GM23338 (cell line): ENCODE measurements at regions not wholly inside any gene's neighbourhood (a gene's known extent, or its start where the extent isn't known, plus 50 kb on each side); places are given as distances from the start of the nearest gene placed in this dataset.

Source experiments
- ATAC-seq: fragments of 200-7000 bp; cut with Tn5 transposase; 3 replicates; pipeline ENCODE4 v1.9.1; 2020
- DNase-seq: peaks from one replicate; pipeline ENCODE4 v3.0.0-alpha.2; 2015; ENCODE audit warnings: low spot score
- H2AFZ ChIP-seq: fragments of 200-600 bp; sonication (generic); 2 replicates; pipeline ENCODE4 v1.8.0; 2016; ENCODE audit warnings: antibody characterized with exemption, mild to moderate bottlenecking, moderate library complexity
- H3F3A ChIP-seq: fragments of 200-600 bp; sonication (generic); replicated peaks from 2 replicates; pipeline ENCODE4 v1.8.0; 2017; ENCODE audit warnings: antibody characterized with exemption, mixed run types, low read depth
- H3K27ac ChIP-seq: fragments of 200-600 bp; sonication (generic); 2 replicates; pipeline ENCODE4 v1.6.1; 2016; ENCODE audit warnings: low read depth
- H3K27me3 ChIP-seq: fragments of 200-600 bp; sonication (generic); 2 replicates; pipeline ENCODE4 v1.8.0; 2016; ENCODE audit warnings: mild to moderate bottlenecking, mixed run types, moderate library complexity; ENCODE audit not compliant: insufficient read depth
- H3K36me3 ChIP-seq: fragments of 200-600 bp; sonication (generic); 2 replicates; pipeline ENCODE4 v1.8.0; 2016; ENCODE audit warnings: mild to moderate bottlenecking; ENCODE audit not compliant: insufficient read depth
- H3K4me1 ChIP-seq: fragments of 200-600 bp; sonication (generic); 2 replicates; pipeline ENCODE4 v1.8.0; 2016; ENCODE audit warnings: mild to moderate bottlenecking, moderate library complexity; ENCODE audit not compliant: insufficient read depth
- H3K4me2 ChIP-seq: fragments of 200-600 bp; sonication (generic); 2 replicates; pipeline ENCODE4 v1.7.1; 2017; ENCODE audit warnings: mixed run types
- H3K4me3 ChIP-seq: fragments of 200-600 bp; sonication (generic); 2 replicates; pipeline ENCODE4 v1.6.1; 2016; ENCODE audit warnings: mixed run types
- H3K79me2 ChIP-seq: fragments of 200-600 bp; sonication (generic); replicated peaks from 2 replicates; pipeline ENCODE4 v1.8.0; 2017; ENCODE audit warnings: mild to moderate bottlenecking; ENCODE audit not compliant: insufficient read depth
- H3K9me2 ChIP-seq: fragments of 200-600 bp; sonication (generic); 2 replicates; pipeline ENCODE4 v1.8.0; 2017; ENCODE audit not compliant: insufficient read depth
- H4K20me1 ChIP-seq: fragments of 200-600 bp; sonication (generic); replicated peaks from 2 replicates; pipeline ENCODE4 v1.8.0; 2017; ENCODE audit warnings: mild to moderate bottlenecking; ENCODE audit not compliant: insufficient read depth
- H3K27ac Mint-ChIP-seq: 2 replicates; pipeline ENCODE4 v1.8.0; 2020; ENCODE audit warnings: inconsistent platforms, mild to moderate bottlenecking, moderate library complexity, mixed read lengths
- H3K27me3 Mint-ChIP-seq: 3 replicates; pipeline ENCODE4 v1.8.0; 2022; ENCODE audit warnings: low read depth, mild to moderate bottlenecking, moderate library complexity, mixed read lengths, inconsistent platforms; ENCODE audit not compliant: insufficient read depth, poor library complexity
- H3K36me3 Mint-ChIP-seq: 3 replicates; pipeline ENCODE4 v1.8.0; 2021; ENCODE audit warnings: low read depth, mild to moderate bottlenecking, inconsistent platforms, moderate library complexity, mixed read lengths
- H3K4me1 Mint-ChIP-seq: 3 replicates; pipeline ENCODE4 v1.8.0; 2020; ENCODE audit warnings: mild to moderate bottlenecking, inconsistent platforms, mixed read lengths
- H3K4me3 Mint-ChIP-seq: 3 replicates; pipeline ENCODE4 v1.8.0; 2021; ENCODE audit warnings: moderate library complexity, mild to moderate bottlenecking, inconsistent platforms, mixed read lengths
- H3K9me3 Mint-ChIP-seq: 3 replicates; pipeline ENCODE4 v1.8.0; 2020; ENCODE audit warnings: moderate library complexity, mild to moderate bottlenecking, inconsistent platforms, mixed read lengths
- EZH2 ChIP-seq: fragments of 200-600 bp; sonication (generic); IDR thresholded peaks from one replicate; pipeline ENCODE4 v1.8.0; 2017; ENCODE audit warnings: antibody characterized with exemption, mild to moderate bottlenecking, low read depth; ENCODE audit not compliant: unreplicated experiment
- EZH2phosphoT487 ChIP-seq: fragments of 200-600 bp; sonication (generic); IDR thresholded peaks from one replicate; pipeline ENCODE4 v1.8.1; 2018; ENCODE audit warnings: antibody characterized with exemption; ENCODE audit not compliant: unreplicated experiment
- JUNB ChIP-seq: IDR thresholded peaks from one replicate; pipeline ENCODE4 v1.6.1; 2016; ENCODE audit warnings: antibody characterized with exemption; ENCODE audit not compliant: unreplicated experiment
- NANOG ChIP-seq: IDR thresholded peaks from 2 replicates; pipeline ENCODE4 v1.6.1; 2016; ENCODE audit warnings: antibody characterized with exemption, borderline replicate concordance
- POLR2AphosphoS5 ChIP-seq: IDR thresholded peaks from 2 replicates; pipeline ENCODE4 v1.6.1; 2016; ENCODE audit warnings: antibody characterized with exemption, low read depth
- STAT1 ChIP-seq: IDR thresholded peaks from one replicate; pipeline ENCODE4 v1.6.1; 2016; ENCODE audit warnings: antibody characterized with exemption; ENCODE audit not compliant: unreplicated experiment
- ZNF114 ChIP-seq: fragments of 250-450 bp; sonication (Bioruptor Pico); IDR thresholded peaks from 2 replicates; pipeline ENCODE4 v1.5.0; 2020; ENCODE audit warnings: mild to moderate bottlenecking, moderate library complexity
- ZNF331 ChIP-seq: fragments of 250-450 bp; sonication (Bioruptor Pico); IDR thresholded peaks from 2 replicates; pipeline ENCODE4 v1.5.0; 2020; ENCODE audit warnings: low read depth, mild to moderate bottlenecking, moderate library complexity
- TF ChIP-seq, protein P1 (sequence below): IDR thresholded peaks from one replicate; pipeline ENCODE4 v1.6.1; 2018; ENCODE audit warnings: antibody characterized with exemption; ENCODE audit not compliant: unreplicated experiment
- TF ChIP-seq, protein P2 (sequence below): fragments of 250-450 bp; sonication (Bioruptor Pico); IDR thresholded peaks from 2 replicates; pipeline ENCODE4 v1.5.0; 2020; ENCODE audit warnings: mild to moderate bottlenecking, moderate library complexity
- TF ChIP-seq, protein P3 (sequence below), 2 experiments: fragments of 200-600 bp in 1 of 2; sonication (generic) in 1 of 2; conservative IDR thresholded peaks; 2 replicates each; pipeline versions ENCODE4 v1.5.1 to v1.6.1; 2016 to 2017; ENCODE audit warnings: antibody characterized with exemption in 2 of 2, low read depth in 2 of 2, mild to moderate bottlenecking in 2 of 2, moderate library complexity in 1 of 2

DNA sequence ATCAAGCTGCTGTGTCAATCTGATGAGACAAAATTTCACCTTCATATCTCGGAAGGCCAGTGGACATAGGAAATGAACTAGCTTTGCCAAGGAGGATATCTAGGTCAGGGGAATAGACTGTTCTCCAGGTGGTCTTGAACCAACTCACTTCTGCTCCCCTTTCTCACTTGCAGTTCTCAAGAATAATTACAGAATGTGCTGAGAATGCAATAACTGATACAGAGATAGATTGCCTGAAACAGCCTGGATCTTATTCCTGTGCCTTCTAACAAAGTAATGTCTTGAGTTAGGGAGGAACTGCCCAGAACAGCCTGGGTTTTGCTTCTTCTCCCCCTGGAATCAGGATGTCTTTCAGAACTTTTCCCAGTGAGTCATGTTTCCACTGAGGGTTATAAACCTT lies 636.7 kb downstream of the KCNT2 start:
- H3K9me3 Mint-ChIP-seq = no peaks in the 10 kb centered on the region
- no peaks in the 10 kb centered on the region for H3K27me3 Mint-ChIP-seq
- no peaks in the 10 kb centered on the region for H3K4me1 Mint-ChIP-seq
- DNase-seq (no peak), ATAC-seq (no peak)
- H3K27ac Mint-ChIP-seq = no peak overlapping the region
- Histone ChIP-seq H3K4me2 (no peak overlapping the region), H3K27ac (no peak overlapping the region), H2AFZ (no peak overlapping the region), H3K4me1 (no peaks in the 10 kb centered on the region), H3K79me2 (no peaks in the 10 kb centered on the region), H3K9me2 (peaks cover 1% of the 10 kb centered on the region; the same call in 1 of the 2 replicates), H3K4me3 (no peak overlapping the region), H3F3A (no peaks in the 10 kb centered on the region), H3K27me3 (no peaks in the 10 kb centered on the region), H4K20me1 (no peaks in the 10 kb centered on the region), H3K36me3 (no peaks in the 10 kb centered on the region)
- no peak overlapping the region for H3K4me3 Mint-ChIP-seq
- no peaks in the 10 kb centered on the region for H3K36me3 Mint-ChIP-seq
- no peak for TF ChIP-seq JUNB
- no peak for TF ChIP-seq POLR2AphosphoS5
- no peak for TF ChIP-seq ZNF114 (CRISPR knock-in tag)
- TF ChIP-seq, protein P1, sequence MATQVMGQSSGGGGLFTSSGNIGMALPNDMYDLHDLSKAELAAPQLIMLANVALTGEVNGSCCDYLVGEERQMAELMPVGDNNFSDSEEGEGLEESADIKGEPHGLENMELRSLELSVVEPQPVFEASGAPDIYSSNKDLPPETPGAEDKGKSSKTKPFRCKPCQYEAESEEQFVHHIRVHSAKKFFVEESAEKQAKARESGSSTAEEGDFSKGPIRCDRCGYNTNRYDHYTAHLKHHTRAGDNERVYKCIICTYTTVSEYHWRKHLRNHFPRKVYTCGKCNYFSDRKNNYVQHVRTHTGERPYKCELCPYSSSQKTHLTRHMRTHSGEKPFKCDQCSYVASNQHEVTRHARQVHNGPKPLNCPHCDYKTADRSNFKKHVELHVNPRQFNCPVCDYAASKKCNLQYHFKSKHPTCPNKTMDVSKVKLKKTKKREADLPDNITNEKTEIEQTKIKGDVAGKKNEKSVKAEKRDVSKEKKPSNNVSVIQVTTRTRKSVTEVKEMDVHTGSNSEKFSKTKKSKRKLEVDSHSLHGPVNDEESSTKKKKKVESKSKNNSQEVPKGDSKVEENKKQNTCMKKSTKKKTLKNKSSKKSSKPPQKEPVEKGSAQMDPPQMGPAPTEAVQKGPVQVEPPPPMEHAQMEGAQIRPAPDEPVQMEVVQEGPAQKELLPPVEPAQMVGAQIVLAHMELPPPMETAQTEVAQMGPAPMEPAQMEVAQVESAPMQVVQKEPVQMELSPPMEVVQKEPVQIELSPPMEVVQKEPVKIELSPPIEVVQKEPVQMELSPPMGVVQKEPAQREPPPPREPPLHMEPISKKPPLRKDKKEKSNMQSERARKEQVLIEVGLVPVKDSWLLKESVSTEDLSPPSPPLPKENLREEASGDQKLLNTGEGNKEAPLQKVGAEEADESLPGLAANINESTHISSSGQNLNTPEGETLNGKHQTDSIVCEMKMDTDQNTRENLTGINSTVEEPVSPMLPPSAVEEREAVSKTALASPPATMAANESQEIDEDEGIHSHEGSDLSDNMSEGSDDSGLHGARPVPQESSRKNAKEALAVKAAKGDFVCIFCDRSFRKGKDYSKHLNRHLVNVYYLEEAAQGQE = no peak
- TF ChIP-seq EZH2phosphoT487 = no peak
- TF ChIP-seq NANOG = no peak
- TF ChIP-seq, protein P2, sequence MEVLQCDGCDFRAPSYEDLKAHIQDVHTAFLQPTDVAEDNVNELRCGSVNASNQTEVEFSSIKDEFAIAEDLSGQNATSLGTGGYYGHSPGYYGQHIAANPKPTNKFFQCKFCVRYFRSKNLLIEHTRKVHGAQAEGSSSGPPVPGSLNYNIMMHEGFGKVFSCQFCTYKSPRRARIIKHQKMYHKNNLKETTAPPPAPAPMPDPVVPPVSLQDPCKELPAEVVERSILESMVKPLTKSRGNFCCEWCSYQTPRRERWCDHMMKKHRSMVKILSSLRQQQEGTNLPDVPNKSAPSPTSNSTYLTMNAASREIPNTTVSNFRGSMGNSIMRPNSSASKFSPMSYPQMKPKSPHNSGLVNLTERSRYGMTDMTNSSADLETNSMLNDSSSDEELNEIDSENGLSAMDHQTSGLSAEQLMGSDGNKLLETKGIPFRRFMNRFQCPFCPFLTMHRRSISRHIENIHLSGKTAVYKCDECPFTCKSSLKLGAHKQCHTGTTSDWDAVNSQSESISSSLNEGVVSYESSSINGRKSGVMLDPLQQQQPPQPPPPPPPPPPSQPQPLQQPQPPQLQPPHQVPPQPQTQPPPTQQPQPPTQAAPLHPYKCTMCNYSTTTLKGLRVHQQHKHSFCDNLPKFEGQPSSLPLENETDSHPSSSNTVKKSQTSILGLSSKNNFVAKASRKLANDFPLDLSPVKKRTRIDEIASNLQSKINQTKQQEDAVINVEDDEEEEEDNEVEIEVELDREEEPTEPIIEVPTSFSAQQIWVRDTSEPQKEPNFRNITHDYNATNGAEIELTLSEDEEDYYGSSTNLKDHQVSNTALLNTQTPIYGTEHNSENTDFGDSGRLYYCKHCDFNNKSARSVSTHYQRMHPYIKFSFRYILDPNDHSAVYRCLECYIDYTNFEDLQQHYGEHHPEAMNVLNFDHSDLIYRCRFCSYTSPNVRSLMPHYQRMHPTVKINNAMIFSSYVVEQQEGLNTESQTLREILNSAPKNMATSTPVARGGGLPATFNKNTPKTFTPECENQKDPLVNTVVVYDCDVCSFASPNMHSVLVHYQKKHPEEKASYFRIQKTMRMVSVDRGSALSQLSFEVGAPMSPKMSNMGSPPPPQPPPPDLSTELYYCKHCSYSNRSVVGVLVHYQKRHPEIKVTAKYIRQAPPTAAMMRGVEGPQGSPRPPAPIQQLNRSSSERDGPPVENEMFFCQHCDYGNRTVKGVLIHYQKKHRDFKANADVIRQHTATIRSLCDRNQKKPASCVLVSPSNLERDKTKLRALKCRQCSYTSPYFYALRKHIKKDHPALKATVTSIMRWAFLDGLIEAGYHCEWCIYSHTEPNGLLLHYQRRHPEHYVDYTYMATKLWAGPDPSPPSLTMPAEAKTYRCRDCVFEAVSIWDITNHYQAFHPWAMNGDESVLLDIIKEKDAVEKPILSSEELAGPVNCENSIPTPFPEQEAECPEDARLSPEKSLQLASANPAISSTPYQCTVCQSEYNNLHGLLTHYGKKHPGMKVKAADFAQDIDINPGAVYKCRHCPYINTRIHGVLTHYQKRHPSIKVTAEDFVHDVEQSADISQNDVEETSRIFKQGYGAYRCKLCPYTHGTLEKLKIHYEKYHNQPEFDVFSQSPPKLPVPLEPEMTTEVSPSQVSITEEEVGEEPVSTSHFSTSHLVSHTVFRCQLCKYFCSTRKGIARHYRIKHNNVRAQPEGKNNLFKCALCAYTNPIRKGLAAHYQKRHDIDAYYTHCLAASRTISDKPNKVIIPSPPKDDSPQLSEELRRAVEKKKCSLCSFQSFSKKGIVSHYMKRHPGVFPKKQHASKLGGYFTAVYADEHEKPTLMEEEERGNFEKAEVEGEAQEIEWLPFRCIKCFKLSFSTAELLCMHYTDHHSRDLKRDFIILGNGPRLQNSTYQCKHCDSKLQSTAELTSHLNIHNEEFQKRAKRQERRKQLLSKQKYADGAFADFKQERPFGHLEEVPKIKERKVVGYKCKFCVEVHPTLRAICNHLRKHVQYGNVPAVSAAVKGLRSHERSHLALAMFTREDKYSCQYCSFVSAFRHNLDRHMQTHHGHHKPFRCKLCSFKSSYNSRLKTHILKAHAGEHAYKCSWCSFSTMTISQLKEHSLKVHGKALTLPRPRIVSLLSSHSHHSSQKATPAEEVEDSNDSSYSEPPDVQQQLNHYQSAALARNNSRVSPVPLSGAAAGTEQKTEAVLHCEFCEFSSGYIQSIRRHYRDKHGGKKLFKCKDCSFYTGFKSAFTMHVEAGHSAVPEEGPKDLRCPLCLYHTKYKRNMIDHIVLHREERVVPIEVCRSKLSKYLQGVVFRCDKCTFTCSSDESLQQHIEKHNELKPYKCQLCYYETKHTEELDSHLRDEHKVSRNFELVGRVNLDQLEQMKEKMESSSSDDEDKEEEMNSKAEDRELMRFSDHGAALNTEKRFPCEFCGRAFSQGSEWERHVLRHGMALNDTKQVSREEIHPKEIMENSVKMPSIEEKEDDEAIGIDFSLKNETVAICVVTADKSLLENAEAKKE = no peak
- TF ChIP-seq, protein P3, sequence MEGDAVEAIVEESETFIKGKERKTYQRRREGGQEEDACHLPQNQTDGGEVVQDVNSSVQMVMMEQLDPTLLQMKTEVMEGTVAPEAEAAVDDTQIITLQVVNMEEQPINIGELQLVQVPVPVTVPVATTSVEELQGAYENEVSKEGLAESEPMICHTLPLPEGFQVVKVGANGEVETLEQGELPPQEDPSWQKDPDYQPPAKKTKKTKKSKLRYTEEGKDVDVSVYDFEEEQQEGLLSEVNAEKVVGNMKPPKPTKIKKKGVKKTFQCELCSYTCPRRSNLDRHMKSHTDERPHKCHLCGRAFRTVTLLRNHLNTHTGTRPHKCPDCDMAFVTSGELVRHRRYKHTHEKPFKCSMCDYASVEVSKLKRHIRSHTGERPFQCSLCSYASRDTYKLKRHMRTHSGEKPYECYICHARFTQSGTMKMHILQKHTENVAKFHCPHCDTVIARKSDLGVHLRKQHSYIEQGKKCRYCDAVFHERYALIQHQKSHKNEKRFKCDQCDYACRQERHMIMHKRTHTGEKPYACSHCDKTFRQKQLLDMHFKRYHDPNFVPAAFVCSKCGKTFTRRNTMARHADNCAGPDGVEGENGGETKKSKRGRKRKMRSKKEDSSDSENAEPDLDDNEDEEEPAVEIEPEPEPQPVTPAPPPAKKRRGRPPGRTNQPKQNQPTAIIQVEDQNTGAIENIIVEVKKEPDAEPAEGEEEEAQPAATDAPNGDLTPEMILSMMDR (conservative IDR thresholded peaks at IDR 0.05; ENCODE audit: low read depth in 2 of 2) = no peak
- TF ChIP-seq ZNF331 (CRISPR knock-in tag) = no peak
- TF ChIP-seq EZH2 = no peak
- no peak for TF ChIP-seq STAT1
